ENCODE measurements at regions not wholly inside any gene's neighbourhood (a gene's known extent, or its start where the extent isn't known, plus 50 kb on each side); places are given as distances from the start of the nearest gene placed in this dataset.

DNA sequence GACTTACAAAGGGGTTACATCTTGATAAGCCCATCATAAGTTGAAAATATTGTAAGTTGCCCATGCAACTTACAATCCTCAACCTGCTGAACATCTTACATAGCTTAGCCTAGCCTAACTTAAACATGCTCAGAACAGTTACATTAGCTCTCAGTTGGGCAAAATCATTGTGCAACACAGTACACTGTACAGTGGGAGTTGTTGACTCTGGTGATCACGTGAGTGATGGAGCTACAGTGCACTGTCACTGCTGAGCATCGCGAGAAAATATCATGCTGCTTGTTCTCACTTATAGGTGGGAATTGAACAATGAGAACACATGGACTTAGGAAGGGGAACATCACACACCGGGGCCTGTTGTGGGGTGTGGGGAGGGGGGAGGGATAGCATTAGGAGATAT is 214.9 kb upstream of the ZMIZ1 start:
- Histone ChIP-seq H3K36me3 (no peaks in the 10 kb centered on the region), H3K4me1 (peaks cover 0 to 16% (median 0%) of the 10 kb centered on the region in 4 donors), H3K27ac (no peak overlapping the region), H3K27me3 (no peaks in the 10 kb centered on the region), H3K9me3 (no peaks in the 10 kb centered on the region), H3K4me3 (no peak overlapping the region)
- DNase-seq (ENCODE audit: low spot score in 2 of 2) = no peak
- no peak for TF ChIP-seq POLR2A (IDR thresholded peaks at IDR 0.05)
- TF ChIP-seq, protein P1, sequence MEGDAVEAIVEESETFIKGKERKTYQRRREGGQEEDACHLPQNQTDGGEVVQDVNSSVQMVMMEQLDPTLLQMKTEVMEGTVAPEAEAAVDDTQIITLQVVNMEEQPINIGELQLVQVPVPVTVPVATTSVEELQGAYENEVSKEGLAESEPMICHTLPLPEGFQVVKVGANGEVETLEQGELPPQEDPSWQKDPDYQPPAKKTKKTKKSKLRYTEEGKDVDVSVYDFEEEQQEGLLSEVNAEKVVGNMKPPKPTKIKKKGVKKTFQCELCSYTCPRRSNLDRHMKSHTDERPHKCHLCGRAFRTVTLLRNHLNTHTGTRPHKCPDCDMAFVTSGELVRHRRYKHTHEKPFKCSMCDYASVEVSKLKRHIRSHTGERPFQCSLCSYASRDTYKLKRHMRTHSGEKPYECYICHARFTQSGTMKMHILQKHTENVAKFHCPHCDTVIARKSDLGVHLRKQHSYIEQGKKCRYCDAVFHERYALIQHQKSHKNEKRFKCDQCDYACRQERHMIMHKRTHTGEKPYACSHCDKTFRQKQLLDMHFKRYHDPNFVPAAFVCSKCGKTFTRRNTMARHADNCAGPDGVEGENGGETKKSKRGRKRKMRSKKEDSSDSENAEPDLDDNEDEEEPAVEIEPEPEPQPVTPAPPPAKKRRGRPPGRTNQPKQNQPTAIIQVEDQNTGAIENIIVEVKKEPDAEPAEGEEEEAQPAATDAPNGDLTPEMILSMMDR (IDR thresholded peaks at IDR 0.05) = no peak
- no peak for TF ChIP-seq EP300 (IDR thresholded peaks at IDR 0.05)
- WGBS, 2 donors = 92 to 95% methylated on average over 4 of the region's 4 CpGs

DNA sequence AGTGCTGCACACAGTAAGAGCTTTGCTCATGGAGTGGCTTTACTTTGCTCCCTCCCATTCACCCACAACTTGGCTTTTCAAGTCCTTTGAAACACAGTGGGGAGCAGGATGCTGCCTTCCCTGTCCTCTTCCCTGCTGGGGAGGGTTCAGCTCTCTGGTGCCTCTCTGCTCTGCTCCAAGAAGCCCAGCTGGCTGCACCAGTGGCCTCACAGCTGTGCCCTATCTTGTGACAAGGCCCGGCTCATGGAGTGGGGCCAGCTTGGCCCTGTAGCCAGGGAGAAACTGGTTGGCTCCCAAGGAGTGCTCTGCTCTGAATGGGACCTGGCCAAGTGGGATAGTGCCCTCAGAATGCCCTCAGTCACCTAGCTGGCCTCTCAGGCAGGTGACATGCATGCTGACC is 212.3 kb upstream of the ZMIZ1 start:
- no peak overlapping the region for H3K4me3 ChIP-seq
- TF ChIP-seq, protein P1 (IDR thresholded peaks at IDR 0.05) = no peak
- no peak for TF ChIP-seq POLR2A (IDR thresholded peaks at IDR 0.05)
- no peak for TF ChIP-seq EP300 (IDR thresholded peaks at IDR 0.05)
- no peaks in the 10 kb centered on the region for H3K9me3 ChIP-seq

DNA sequence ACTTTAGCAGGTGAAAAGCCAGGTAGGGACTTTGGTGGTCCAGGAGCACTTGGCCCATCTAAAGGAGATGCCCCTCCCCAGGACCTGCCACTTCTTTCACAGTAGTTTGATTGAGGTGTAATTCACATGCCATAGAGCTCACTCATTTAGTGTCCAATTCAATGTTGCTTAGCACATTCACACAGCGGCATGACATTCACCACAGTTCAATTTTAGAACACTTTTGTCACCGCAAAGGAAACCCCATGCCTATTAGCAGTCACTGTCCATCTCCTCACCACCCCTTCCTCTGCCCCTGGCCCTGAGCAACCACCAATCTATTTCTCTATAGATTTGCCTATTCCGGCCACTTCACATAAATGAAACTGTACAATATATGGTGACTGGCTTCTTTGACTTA is 211.6 kb upstream of the ZMIZ1 start:
- Histone ChIP-seq H3K9me3 (no peaks in the 10 kb centered on the region), H3K4me3 (no peak overlapping the region), H3K4me1 (peaks cover 0 to 3% (median 0%) of the 10 kb centered on the region in 4 donors), H3K27me3 (no peaks in the 10 kb centered on the region), H3K36me3 (no peaks in the 10 kb centered on the region), H3K27ac (no peak overlapping the region)
- TF ChIP-seq, protein P1 (IDR thresholded peaks at IDR 0.05) = no peak
- TF ChIP-seq EP300 (IDR thresholded peaks at IDR 0.05) = no peak
- TF ChIP-seq POLR2A (IDR thresholded peaks at IDR 0.05) = no peak
- 92 to 94% methylated on average over 3 of the region's 3 CpGs for WGBS, 2 donors
- no peak for DNase-seq (ENCODE audit: low spot score in 2 of 2)

More for the DNA sequence above, 212.3 kb upstream of the ZMIZ1 start:
- WGBS, 2 donors = no CpG with 5 or more reads among the region's 1 CpG
- H3K4me1 ChIP-seq = peaks cover 0 to 8% (median 0%) of the 10 kb centered on the region in 4 donors
- no peaks in the 10 kb centered on the region for H3K36me3 ChIP-seq
- no peak for DNase-seq (ENCODE audit: low spot score in 2 of 2)
- H3K27ac ChIP-seq = no peak overlapping the region
- H3K27me3 ChIP-seq = no peaks in the 10 kb centered on the region

DNA sequence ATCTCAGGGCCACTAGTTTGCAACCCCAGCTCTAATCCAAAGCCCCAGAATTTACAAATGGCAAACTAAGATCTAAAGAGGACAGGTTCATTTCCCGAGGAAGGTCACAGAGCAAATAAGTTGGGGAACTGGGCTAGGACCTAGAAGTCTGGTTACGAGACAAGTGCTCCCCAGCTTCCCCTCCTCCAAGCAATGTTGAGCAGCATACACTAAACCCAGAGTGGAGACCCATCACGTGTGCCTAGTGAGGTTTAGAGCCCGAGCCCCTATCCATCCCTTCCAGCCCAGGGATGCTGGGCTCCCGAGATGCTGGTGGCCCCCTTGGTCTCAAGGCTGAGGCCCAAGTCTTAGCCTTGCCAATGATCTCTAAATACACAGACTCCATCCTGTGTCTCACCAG is 209.5 kb upstream of the ZMIZ1 start:
- Histone ChIP-seq H3K27me3 (no peaks in the 10 kb centered on the region), H3K9me3 (no peaks in the 10 kb centered on the region), H3K4me3 (no peak overlapping the region), H3K4me1 (peaks cover 0 to 3% (median 0%) of the 10 kb centered on the region in 4 donors), H3K27ac (no peak overlapping the region), H3K36me3 (no peaks in the 10 kb centered on the region)
- no peak for DNase-seq (ENCODE audit: low spot score in 2 of 2)
- 89 to 95% methylated on average over 5 of the region's 5 CpGs for WGBS, 2 donors
- TF ChIP-seq, protein P1 (IDR thresholded peaks at IDR 0.05) = no peak
- TF ChIP-seq EP300 (IDR thresholded peaks at IDR 0.05) = no peak
- no peak for TF ChIP-seq POLR2A (IDR thresholded peaks at IDR 0.05)

DNA sequence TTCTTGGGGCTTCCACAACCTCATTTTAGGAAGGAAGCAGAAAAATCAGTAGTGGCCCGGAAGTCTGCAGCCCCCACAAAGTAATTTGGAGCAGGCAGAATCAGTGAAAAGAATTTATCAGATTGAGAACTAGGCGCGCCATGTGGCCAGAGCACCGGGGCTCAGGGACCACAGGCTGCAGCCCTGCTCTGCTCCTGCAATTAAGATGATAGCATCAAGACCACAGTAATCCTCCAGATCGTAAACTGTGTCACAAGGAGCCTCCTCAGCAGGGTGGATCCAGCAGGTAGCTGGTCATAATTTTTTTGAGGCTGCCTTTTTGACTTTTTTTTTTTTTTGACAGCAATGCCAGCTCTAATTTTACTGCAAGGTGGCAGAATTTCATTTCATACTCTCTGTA is 209.0 kb upstream of the ZMIZ1 start:
- TF ChIP-seq POLR2A (IDR thresholded peaks at IDR 0.05) (no peak), EP300 (IDR thresholded peaks at IDR 0.05) (no peak)
- TF ChIP-seq, protein P1 (IDR thresholded peaks at IDR 0.05) = no peak
- Histone ChIP-seq H3K9me3 (no peaks in the 10 kb centered on the region), H3K36me3 (no peaks in the 10 kb centered on the region), H3K4me3 (no peak overlapping the region), H3K27me3 (no peaks in the 10 kb centered on the region), H3K27ac (no peak overlapping the region), H3K4me1 (peaks cover 0 to 3% (median 0%) of the 10 kb centered on the region in 4 donors)
- 83 to 86% methylated on average over 5 of the region's 5 CpGs for WGBS, 2 donors
- no peak for DNase-seq (ENCODE audit: low spot score in 2 of 2)

All from tibial nerve (tissue), 4 donors.